Transverse colon (tissue), 4 donors: ENCODE measurements at regions not wholly inside any gene's neighbourhood (a gene's known extent, or its start where the extent isn't known, plus 50 kb on each side); places are given as distances from the start of the nearest gene placed in this dataset.

Experiments
- CTCF ChIP-seq, 5 experiments: fragments of 200-600 bp in 3 of 5; fragments of 450-650 bp in 2 of 5; sonication (generic) in 3 of 5; IDR thresholded peaks; 1 replicate in 2 of 5; 2 replicates in 3 of 5; pipeline ENCODE4 v1.5.1; 2016 to 2017; ENCODE audit warnings: antibody characterized with exemption in 5 of 5, inconsistent platforms in 3 of 5, mild to moderate bottlenecking in 2 of 5, moderate library complexity in 1 of 5
- POLR2A ChIP-seq: fragments of 450-650 bp; IDR thresholded peaks from one replicate; pipeline ENCODE4 v1.6.1; 2016; ENCODE audit warnings: antibody characterized with exemption, mild to moderate bottlenecking, moderate library complexity
- POLR2AphosphoS5 ChIP-seq, 3 donors: sonication (generic); formaldehyde crosslinking; IDR thresholded peaks; one replicate each; pipeline ENCODE4 v1.6.1; 2016; ENCODE audit warnings: antibody characterized with exemption in 3 of 3

DNA sequence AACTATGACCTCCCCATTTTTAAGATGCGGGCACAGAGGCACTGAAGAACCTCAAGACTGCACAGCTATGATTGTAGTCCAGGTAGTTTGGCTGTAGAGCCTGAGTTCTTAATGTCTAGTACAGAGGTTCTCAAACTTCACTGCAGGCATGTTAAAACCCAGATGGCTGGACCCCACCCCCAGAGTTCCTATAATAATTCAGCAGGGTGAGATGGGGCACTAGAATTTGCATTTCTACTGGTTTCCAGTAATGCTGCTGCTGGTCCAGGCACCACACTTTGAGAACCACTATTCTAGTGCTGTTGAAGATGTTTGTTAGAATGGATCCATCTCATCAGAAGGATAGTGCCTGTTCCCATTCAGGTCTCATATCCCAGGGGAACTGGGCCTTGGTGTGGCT lies 274.9 kb downstream of the ABHD5 start:
- no peak for TF ChIP-seq CTCF (IDR thresholded peaks at IDR 0.05)
- no peak for TF ChIP-seq POLR2A
- no peak for TF ChIP-seq POLR2AphosphoS5 (IDR thresholded peaks at IDR 0.05)
